ENCODE measurements at regions not wholly inside any gene's neighbourhood (a gene's known extent, or its start where the extent isn't known, plus 50 kb on each side); places are given as distances from the start of the nearest gene placed in this dataset.

DNA sequence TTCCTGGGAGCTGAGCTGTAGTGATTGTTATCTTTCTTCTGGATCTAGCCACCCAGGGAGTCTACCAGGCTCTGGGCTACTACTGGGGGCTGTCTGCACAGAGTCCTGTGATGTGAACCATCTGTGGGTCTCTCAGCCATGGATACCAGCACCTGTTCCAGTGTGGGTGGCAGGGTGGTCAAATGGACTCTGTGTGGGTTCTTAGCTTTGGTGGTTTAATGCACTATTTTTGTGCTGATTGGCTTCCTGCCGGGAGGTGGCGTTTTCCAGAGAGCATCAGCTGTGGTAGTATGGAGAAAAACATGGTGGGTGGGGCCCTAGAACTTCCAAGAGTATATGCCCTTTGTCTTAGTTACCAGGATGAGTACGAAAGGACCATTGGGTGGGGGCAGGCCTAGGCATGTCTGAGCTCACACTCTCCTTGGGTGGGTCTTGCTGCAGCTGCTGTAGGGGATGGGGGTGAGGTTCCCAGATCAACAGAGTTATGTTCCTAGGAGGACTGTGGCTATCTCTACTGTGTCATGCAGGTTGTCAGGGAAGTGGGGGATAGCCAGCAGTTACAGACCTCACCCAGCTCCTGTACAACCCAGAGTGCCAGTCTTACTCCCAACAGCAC lies 264.8 kb upstream of the LDB2 start:
- no peak for DNase-seq (ENCODE audit: low read depth)
- H3K4me3 ChIP-seq (ENCODE audit: low read depth, low read length) = no peak overlapping the region
- TF ChIP-seq, protein P1, sequence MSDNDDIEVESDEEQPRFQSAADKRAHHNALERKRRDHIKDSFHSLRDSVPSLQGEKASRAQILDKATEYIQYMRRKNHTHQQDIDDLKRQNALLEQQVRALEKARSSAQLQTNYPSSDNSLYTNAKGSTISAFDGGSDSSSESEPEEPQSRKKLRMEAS (IDR thresholded peaks at IDR 0.05; ENCODE audit: low read depth, low read length) = no peak
- TF ChIP-seq MYC (IDR thresholded peaks at IDR 0.05; ENCODE audit: low read depth, low read length) (no peak), POLR2A (IDR thresholded peaks at IDR 0.05; ENCODE audit: extremely low read depth, insufficient read length) (no peak)
- TF ChIP-seq, protein P2, sequence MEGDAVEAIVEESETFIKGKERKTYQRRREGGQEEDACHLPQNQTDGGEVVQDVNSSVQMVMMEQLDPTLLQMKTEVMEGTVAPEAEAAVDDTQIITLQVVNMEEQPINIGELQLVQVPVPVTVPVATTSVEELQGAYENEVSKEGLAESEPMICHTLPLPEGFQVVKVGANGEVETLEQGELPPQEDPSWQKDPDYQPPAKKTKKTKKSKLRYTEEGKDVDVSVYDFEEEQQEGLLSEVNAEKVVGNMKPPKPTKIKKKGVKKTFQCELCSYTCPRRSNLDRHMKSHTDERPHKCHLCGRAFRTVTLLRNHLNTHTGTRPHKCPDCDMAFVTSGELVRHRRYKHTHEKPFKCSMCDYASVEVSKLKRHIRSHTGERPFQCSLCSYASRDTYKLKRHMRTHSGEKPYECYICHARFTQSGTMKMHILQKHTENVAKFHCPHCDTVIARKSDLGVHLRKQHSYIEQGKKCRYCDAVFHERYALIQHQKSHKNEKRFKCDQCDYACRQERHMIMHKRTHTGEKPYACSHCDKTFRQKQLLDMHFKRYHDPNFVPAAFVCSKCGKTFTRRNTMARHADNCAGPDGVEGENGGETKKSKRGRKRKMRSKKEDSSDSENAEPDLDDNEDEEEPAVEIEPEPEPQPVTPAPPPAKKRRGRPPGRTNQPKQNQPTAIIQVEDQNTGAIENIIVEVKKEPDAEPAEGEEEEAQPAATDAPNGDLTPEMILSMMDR (IDR thresholded peaks at IDR 0.05; ENCODE audit: low read depth, low read length) = no peak

DNA sequence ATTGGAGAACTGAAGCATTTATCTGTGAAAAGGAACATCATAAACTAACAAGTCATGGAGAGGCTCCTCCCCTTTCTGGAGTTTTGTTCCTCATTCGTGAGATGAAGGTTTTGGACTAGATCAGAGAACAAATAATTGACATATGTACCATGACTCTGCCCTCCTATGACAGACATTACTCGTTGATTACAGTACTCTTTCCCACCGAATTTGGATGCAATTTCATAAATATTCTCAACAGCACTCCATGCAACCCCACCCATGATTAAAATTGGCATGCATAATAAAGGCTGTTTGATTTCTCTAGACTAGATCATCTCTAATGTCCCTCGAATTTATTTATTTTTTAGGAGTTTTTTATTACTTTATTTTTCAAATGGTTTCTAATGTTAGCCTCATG lies 258.9 kb upstream of the LDB2 start:
- DNase-seq (ENCODE audit: low read depth) = no peak
- no peak overlapping the region for H3K4me3 ChIP-seq (ENCODE audit: low read depth, low read length)
- TF ChIP-seq MYC (IDR thresholded peaks at IDR 0.05; ENCODE audit: low read depth, low read length) (no peak), POLR2A (IDR thresholded peaks at IDR 0.05; ENCODE audit: extremely low read depth, insufficient read length) (no peak)
- TF ChIP-seq, protein P2 (IDR thresholded peaks at IDR 0.05; ENCODE audit: low read depth, low read length) = no peak
- TF ChIP-seq, protein P1 (IDR thresholded peaks at IDR 0.05; ENCODE audit: low read depth, low read length) = no peak

DNA sequence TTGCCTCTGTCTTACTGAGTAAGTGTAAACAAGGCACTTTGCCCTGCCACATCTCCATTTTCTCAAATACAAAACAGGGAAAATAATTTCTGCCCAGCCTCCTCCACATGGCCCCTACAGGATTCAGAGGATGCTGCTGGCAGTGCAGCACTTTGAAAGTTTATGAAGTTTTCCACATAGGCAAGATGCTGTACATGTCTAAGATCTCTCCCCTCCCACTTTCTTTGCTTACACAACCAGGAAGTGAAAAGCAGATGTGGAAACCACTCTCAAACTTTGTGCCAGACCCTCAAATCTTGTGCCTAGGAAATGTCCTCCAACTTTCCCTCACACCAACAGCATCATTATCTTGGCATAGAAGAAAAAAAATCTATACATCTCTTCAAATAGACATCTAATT lies 257.0 kb upstream of the LDB2 start:
- TF ChIP-seq, protein P1 (IDR thresholded peaks at IDR 0.05; ENCODE audit: low read depth, low read length) = no peak
- TF ChIP-seq MYC (IDR thresholded peaks at IDR 0.05; ENCODE audit: low read depth, low read length) (no peak), POLR2A (IDR thresholded peaks at IDR 0.05; ENCODE audit: extremely low read depth, insufficient read length) (no peak)
- TF ChIP-seq, protein P2 (IDR thresholded peaks at IDR 0.05; ENCODE audit: low read depth, low read length) = no peak
- DNase-seq (ENCODE audit: low read depth) = peak; percentile 62

DNA sequence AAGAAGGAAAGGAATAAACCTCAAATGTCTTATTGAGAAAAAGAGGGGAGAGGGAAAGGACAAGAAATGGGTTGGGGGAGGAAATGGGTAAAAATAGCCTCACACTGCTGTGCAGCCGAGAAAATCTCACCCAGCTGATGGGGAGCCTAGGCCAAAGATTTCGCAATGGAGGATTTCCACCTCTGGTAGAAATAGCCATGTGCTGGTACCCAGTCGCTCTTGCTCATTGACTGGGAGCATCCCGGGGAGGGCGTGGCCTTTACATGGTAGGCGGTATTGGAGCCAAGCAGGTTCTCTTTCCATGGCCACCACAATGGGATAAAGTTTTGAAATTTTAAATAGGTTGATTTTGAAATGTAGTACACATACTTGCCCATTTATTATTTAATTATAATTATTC lies 255.1 kb upstream of the LDB2 start:
- no peak for TF ChIP-seq POLR2A (IDR thresholded peaks at IDR 0.05; ENCODE audit: extremely low read depth, insufficient read length)
- TF ChIP-seq, protein P2 (IDR thresholded peaks at IDR 0.05; ENCODE audit: low read depth, low read length) = no peak
- no peak for TF ChIP-seq MYC (IDR thresholded peaks at IDR 0.05; ENCODE audit: low read depth, low read length)
- TF ChIP-seq, protein P1 (IDR thresholded peaks at IDR 0.05; ENCODE audit: low read depth, low read length) = no peak
- peak; percentile 14 for DNase-seq (ENCODE audit: low read depth)
- no peak overlapping the region for H3K4me3 ChIP-seq (ENCODE audit: low read depth, low read length)

More for the DNA sequence above, 257.0 kb upstream of the LDB2 start:
- no peak overlapping the region for H3K4me3 ChIP-seq (ENCODE audit: low read depth, low read length)

DNA sequence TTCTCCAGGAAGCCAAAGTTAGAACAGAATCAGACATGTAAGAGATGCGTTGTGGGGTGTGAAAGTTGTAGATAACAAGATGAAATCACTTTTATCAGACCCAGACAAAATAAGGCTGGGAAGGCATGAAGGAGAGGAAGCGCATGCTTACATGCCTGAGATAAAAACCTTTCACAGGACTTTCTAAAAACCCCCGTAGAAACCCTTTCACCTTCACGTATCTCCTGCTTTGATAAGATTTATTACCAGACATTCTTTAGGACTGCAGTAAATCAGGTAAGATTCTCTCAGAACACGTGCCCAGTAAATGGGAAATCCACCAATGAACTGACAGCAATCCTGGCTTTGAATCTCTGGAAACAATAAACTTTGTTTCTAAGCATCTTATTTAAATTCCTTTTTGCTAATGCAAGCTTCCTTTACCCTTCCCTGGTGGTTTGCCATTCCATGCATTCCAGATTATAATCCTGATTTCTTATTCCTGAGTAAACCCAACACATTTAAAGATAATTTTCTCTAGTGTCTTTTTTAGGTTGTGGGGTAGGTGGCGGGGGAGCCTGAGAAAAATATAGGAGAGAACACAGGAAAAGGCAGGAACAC lies 254.6 kb upstream of the LDB2 start:
- no peak overlapping the region for H3K4me3 ChIP-seq (ENCODE audit: low read depth, low read length)
- DNase-seq (ENCODE audit: low read depth) = no peak
- no peak for TF ChIP-seq MYC (IDR thresholded peaks at IDR 0.05; ENCODE audit: low read depth, low read length)

DNA sequence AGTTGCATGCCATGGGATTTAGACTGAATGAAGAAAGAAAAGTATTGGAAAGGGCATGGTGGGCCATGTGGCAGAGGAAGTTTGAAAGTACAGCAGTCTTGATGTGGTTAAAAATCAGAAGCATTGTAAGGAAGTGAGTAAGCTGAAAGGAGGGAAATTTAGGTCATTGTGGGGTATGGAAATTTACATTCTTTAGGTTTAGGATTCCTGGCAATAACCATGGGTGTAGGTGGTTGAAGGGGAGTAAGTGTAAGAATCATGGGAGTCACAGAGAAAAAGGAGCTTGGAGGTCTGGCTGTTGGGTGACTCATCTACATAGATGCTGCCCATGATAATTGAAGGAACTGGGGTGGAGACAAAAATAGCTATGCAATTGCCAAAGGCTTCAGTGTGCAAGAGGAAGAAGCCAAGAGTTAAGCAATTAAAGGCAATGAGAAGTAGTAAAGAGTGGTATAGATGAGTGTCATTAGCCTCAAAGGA lies 243.8 kb upstream of the LDB2 start:
- peak; percentile 98 for DNase-seq (ENCODE audit: low read depth)
- TF ChIP-seq, protein P2 (IDR thresholded peaks at IDR 0.05; ENCODE audit: low read depth, low read length) = no peak
- TF ChIP-seq POLR2A (IDR thresholded peaks at IDR 0.05; ENCODE audit: extremely low read depth, insufficient read length) (no peak), MYC (IDR thresholded peaks at IDR 0.05; ENCODE audit: low read depth, low read length) (peak; percentile 63)
- TF ChIP-seq, protein P1 (IDR thresholded peaks at IDR 0.05; ENCODE audit: low read depth, low read length) = 0 out of 2 replicates have a peak, but pooled peaks have one; percentile 56
- H3K4me3 ChIP-seq (ENCODE audit: low read depth, low read length) = no peak overlapping the region
